Heart left ventricle (tissue), 13 donors: ENCODE measurements at regions not wholly inside any gene's neighbourhood (a gene's known extent, or its start where the extent isn't known, plus 50 kb on each side); places are given as distances from the start of the nearest gene placed in this dataset.

Source experiments
- POLR2A ChIP-seq, 2 donors: fragments of 450-650 bp; IDR thresholded peaks; one replicate each; pipeline ENCODE4 v1.6.1; 2017; ENCODE audit warnings: antibody characterized with exemption in 2 of 2, mild to moderate bottlenecking in 2 of 2, moderate library complexity in 2 of 2
- TF ChIP-seq, protein P1 (sequence below), 12 donors: fragments of 200-600 bp; sonication (generic) in 4 of 12; IDR thresholded peaks; one replicate each; pipeline versions ENCODE4 v1.5.0 to v1.8.0; 2018 to 2022; ENCODE audit warnings: antibody characterized with exemption in 12 of 12, mild to moderate bottlenecking in 5 of 12
- donor health status: ischemic (EF 13 %, LVEDD 7.1; RV severe dilation, severe dysfunction).
- donor health status: DM: no; HTN: yes; CAD: no.
- donor health status: DM: no; HTN: no; CAD: no.
- donor health status: ischemic (EF 25% LVEDD 6.9; RV normal size, moderate dysfunction).
- donor health status: ischemic (EF 25% LVEDD 5.7; RV mildly dilated, moderate dysfunction).
- donor health status: ischemic (EF 35%, LVEDD 5.7; RV mildly dilated, moderate dysfunction).
- donor health status: nonischemic (EF 11% LVEDD 7.7; RV severe dilation, severe dysfunction).
- donor health status: DM: yes; HTN: yes; CAD: no.
- donor health status: PGD.
- donor health status: ischemic (EF 29% LVEDD 5.4; RV normal size, mild dysfunction).
- donor health status: nonischemic (EF 23%, LVEDD 6.1; RV moderate dilation, normal function).

DNA sequence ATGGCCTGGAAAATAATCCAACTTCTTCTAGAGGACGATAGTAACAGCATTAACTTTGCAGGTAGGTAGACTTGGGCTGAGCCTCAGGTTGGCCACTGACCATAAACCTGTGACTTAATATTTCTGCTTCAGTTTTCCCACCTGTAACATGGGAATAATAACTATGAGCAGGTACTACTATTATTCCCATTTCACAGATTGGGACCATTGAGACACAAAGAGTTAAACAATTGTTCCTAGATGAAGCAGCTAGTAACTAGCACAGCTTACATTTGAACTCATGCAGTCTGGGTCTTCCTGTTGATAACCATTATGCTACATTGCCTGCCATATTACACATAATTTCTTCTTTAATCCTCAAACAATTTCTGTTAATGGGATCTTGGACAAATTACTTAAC lies 217.7 kb downstream of the NUAK1 start:
- TF ChIP-seq, protein P1, sequence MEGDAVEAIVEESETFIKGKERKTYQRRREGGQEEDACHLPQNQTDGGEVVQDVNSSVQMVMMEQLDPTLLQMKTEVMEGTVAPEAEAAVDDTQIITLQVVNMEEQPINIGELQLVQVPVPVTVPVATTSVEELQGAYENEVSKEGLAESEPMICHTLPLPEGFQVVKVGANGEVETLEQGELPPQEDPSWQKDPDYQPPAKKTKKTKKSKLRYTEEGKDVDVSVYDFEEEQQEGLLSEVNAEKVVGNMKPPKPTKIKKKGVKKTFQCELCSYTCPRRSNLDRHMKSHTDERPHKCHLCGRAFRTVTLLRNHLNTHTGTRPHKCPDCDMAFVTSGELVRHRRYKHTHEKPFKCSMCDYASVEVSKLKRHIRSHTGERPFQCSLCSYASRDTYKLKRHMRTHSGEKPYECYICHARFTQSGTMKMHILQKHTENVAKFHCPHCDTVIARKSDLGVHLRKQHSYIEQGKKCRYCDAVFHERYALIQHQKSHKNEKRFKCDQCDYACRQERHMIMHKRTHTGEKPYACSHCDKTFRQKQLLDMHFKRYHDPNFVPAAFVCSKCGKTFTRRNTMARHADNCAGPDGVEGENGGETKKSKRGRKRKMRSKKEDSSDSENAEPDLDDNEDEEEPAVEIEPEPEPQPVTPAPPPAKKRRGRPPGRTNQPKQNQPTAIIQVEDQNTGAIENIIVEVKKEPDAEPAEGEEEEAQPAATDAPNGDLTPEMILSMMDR (IDR thresholded peaks at IDR 0.05), result no peak
- no peak for TF ChIP-seq POLR2A (IDR thresholded peaks at IDR 0.05)
